Activated T-helper 1 cell treated with anti-CD3 and anti-CD28 coated beads, Interleukin-2, amount 50 U/mL, for 16 hours (primary cell): ENCODE measurements at regions not wholly inside any gene's neighbourhood (a gene's known extent, or its start where the extent isn't known, plus 50 kb on each side); places are given as distances from the start of the nearest gene placed in this dataset.
"Not testable (repeated sequence)": the region's sequence is repeated elsewhere in the genome, so short reads cannot be mapped to it uniquely, and the experiment has no call there.

ENCODE experiments used
- DNase-seq, 2 donors: peaks; one replicate each; pipeline ENCODE4 v3.0.0-alpha.2; 2020; ENCODE audit warnings: low read depth in 1 of 2, low spot score in 1 of 2

DNA sequence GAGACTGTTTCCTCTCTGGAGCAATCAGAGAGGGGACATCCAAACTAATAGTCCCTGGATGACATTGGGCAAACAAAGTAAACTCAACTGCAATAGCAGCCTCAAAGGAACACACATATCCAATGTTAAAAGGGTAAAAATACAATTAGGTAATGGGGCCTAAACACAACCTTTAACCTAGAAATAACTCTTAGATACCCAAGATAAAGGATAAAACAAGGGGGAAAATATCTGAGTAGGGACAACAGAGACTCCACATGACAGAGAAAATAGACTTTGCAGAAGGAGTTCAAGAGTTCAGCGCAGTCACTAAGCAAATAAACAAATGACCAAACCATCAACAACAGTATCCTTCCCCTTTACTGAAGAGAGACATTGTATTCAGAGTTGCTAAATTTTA is 149.3 kb downstream of the FBXO4 start:
- DNase-seq: no peak

- no peak for DNase-seq
Measured at GRCh38 chr5:42089705-42090104, 164.6 kb downstream of the FBXO4 start.

DNA sequence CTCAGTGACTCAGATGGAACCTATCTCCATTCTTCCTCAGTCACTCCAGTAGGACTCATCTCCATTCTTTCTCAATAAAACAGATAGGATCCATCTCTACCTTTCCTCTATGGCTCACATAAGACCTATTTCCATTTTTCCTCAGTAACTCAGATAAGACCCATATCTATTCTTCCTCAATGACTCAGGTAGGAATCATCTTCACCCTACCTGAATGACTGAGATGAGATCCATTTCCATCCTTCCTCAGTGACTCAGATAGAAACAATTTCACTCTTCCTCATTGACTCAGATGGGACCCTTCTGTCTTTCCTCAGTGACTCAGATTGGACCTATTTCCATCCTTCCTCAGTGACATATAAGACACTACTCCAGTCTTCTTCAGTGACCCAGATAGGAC is 165.1 kb downstream of the FBXO4 start:
- no peak for DNase-seq

GRCh38 chr5:42099846-42100245 is 174.8 kb downstream of the FBXO4 start:
- not testable (repeated sequence) for DNase-seq

- no peak for DNase-seq
Measured at GRCh38 chr5:42108468-42108867, 183.4 kb downstream of the FBXO4 start.

- no peak for DNase-seq
Measured at GRCh38 chr5:42109006-42109572, 184.0 kb downstream of the FBXO4 start.

- not testable (repeated sequence) for DNase-seq
Measured at GRCh38 chr5:42115721-42116120, 190.6 kb downstream of the FBXO4 start.

DNA sequence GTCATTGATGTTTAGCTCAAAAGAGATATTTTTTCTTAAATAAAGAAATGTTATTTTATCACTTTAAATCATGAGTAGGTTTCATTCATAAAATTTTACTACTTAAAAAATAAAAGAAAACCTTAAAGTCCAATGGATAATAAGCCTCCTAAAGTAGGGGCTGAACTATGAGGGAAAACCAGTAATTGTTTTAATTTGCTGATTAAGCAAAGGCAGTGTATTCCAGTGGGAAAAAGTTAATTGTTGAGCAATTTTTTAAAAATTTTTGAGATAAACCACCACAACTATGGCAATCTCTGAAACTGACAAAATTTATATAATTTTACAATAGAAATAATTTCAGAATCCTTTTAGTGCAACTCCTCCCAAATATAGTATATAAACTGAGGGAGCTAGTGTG is 195.0 kb downstream of the FBXO4 start:
- no peak for DNase-seq

- no peak for DNase-seq
Measured at GRCh38 chr5:42121401-42121800, 196.3 kb downstream of the FBXO4 start.

GRCh38 chr5:42131081-42131480 is 206.0 kb downstream of the FBXO4 start:
- DNase-seq: no peak

- DNase-seq: no peak
Measured at GRCh38 chr5:42143361-42143760, 218.3 kb downstream of the FBXO4 start.

- DNase-seq: no peak
Measured at GRCh38 chr5:42148813-42149212, 223.7 kb downstream of the FBXO4 start.

DNA sequence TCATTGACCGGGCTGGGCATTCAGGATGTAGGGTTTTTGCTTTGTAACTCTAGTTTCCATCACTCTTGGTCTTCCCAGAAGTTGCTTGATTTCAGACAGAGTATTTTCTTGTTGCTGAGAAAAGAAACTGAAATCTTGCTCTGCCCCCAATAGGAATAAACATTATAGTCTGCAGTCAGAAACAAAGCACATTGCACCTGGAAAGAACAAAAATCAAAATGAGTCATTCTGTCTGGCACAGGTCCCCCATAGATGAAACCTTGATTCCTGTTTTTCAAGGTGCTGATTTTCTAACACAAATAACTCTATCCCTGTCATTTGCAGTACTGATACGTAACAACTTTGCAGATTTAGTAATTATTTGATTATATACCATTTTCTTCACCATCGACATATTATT is 232.1 kb downstream of the FBXO4 start:
- no peak for DNase-seq

- no peak for DNase-seq
Measured at GRCh38 chr5:42163083-42163482, 238.0 kb downstream of the FBXO4 start.

- no peak for DNase-seq
Measured at GRCh38 chr5:42168091-42168670, 243.1 kb downstream of the FBXO4 start.

GRCh38 chr5:42176118-42176517 is 247.1 kb upstream of the GHR start:
- not testable (repeated sequence) for DNase-seq

- DNase-seq: not testable (repeated sequence)
Measured at GRCh38 chr5:42179843-42180242, 243.4 kb upstream of the GHR start.

DNA sequence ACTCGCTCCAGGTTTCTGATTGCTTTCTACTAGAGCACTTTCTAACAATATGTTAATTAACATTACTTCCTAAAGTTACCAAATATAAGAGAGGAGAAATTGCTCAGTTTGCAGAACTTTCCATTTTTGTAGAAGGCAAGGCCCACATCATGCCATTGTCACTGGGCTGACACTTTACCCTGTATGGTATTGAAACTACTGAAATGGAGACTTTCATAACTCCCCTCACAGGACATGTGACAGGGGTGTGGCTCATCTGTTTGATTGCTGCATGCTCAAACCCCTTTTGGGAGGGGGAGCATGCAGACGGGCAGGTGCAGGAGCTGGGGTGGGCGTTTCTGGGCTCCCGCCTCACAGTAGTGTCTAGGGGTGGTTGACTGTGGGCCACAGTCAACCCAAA is 206.3 kb upstream of the GHR start:
- DNase-seq: no peak

GRCh38 chr5:42217791-42218190 is 205.4 kb upstream of the GHR start:
- no peak for DNase-seq

GRCh38 chr5:42225009-42225408 is 198.2 kb upstream of the GHR start:
- DNase-seq: no peak

DNA sequence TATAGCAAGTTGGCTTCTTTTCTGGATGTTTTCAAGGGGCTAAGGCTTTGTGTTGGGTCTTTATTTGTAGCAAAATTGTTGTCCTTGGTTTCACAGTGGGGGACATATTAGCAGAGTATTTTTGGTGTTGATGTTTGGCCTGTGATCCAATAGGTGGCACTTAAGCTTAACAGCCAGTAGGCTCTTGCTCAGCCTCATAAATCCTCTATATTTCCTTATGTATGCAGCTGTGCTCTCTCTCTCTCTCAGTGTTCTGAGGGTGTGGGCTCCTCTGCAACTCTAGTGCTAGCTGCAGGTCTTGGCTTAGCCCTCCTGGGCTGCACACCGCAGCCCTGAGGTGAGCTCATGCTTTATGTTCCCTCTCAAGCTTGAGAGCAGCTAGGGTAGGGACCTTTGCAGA is 195.0 kb upstream of the GHR start:
- DNase-seq: no peak

- DNase-seq: no peak
Measured at GRCh38 chr5:42230839-42231238, 192.4 kb upstream of the GHR start.

DNA sequence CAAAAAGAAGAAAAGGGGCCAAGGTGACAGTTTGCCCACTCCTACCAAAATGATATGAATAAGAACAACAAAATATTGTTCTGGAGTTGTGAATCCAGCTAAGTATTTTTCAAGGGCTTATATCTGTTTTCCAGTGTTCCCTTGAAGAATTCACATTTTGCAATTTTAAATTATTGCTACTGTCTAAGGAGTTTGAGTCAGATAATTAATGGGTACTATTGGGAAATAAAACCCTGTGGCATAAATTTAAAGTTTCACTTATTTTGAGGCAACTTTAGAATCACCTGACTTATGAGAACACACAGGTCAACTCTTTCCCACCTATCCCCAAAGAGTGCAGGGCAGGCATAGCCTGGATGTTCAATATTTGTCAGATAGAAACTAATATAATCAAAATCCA is 188.0 kb upstream of the GHR start:
- DNase-seq: no peak
